Breast epithelium (tissue), 4 donors: ENCODE measurements at regions not wholly inside any gene's neighbourhood (a gene's known extent, or its start where the extent isn't known, plus 50 kb on each side); places are given as distances from the start of the nearest gene placed in this dataset.

ENCODE experiments used
- DNase-seq, 2 donors: peaks; one replicate each; pipeline ENCODE4 v3.0.0-alpha.2; 2019; ENCODE audit warnings: low spot score in 2 of 2
- H3K27ac ChIP-seq, 2 donors: fragments of 200-600 bp; sonication (generic) in 1 of 2; one replicate each; pipeline ENCODE4 v1.5.1; 2016 to 2019; ENCODE audit warnings: mild to moderate bottlenecking in 1 of 2
- H3K27me3 ChIP-seq, 2 donors: fragments of 200-600 bp; sonication (generic) in 1 of 2; one replicate each; pipeline versions ENCODE4 v1.5.1 to v1.6.0; 2017 to 2019; ENCODE audit warnings: control low read depth in 1 of 2, mild to moderate bottlenecking in 1 of 2
- H3K36me3 ChIP-seq: fragments of 200-600 bp; one replicate; pipeline ENCODE4 v1.5.1; 2019
- H3K4me1 ChIP-seq, 2 donors: fragments of 200-600 bp; sonication (generic); one replicate each; pipeline ENCODE4 v1.5.1; 2016 to 2019; ENCODE audit warnings: control low read depth in 1 of 2
- H3K4me3 ChIP-seq, 3 donors: fragments of 200-600 bp; sonication (generic); 1 replicate in 2 of 3; 2 replicates in 1 of 3; pipeline ENCODE4 v1.5.1; 2016 to 2019; ENCODE audit warnings: mild to moderate bottlenecking in 3 of 3, moderate library complexity in 2 of 3
- H3K9me3 ChIP-seq, 2 donors: fragments of 200-600 bp; sonication (generic) in 1 of 2; one replicate each; pipeline ENCODE4 v1.5.1; 2016 to 2019; ENCODE audit warnings: control low read depth in 1 of 2
- POLR2A ChIP-seq: fragments of 450-650 bp; IDR thresholded peaks from one replicate; pipeline ENCODE4 v1.6.1; 2016; ENCODE audit warnings: antibody characterized with exemption, mild to moderate bottlenecking, moderate library complexity
- POLR2AphosphoS5 ChIP-seq, 3 donors: sonication (generic); formaldehyde crosslinking; IDR thresholded peaks; one replicate each; pipeline ENCODE4 v1.6.1; 2017; ENCODE audit warnings: antibody characterized with exemption in 3 of 3
- intact Hi-C: fragments of 100-400 bp; cut with DNase I; formaldehyde crosslinking; loops from one replicate; pipeline ENCODE4 v1.15.1; 2023; ENCODE audit warnings: low total_unique reads
- TF ChIP-seq, protein P1 (sequence below), 3 donors: fragments of 450-650 bp; IDR thresholded peaks; one replicate each; pipeline ENCODE4 v1.5.1; 2016 to 2017; ENCODE audit warnings: antibody characterized with exemption in 3 of 3, mild to moderate bottlenecking in 3 of 3, moderate library complexity in 3 of 3

DNA sequence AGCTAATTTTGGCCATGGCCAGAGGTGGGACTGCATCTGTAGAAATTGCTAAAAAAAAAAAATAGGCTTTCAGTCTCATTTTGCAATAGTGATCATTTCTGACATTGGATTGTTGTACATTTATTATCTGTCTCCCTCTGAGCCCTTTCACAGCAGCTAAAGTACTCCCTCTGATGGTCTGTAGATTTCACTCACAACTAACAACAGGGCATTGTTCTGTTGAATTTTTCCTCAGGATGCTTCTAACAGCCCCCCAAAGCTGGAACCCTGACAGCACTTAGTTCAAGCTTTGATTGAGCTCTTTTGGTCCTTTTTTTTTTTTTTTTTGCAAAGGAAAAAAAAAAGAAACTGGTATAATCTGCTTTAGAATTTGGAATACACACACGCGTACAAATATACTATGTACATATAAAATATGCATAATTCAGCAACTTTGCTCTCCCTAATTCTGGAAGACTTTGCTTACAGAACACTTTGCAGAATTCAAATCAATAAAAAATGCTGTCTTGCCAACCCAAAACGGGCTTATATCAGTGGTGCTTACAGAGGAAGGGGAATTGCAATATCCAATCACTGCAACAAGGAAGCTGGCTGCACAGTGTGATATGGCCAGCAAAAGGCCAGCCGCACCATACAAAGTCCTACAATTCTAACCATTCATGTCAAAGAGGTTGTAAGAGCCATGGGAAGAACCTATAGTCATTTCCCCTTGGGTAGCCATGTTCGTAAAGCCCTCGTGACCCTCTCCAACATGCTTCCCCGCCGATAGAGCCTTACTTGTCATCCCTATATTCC is 406.4 kb downstream of the SMARCA1 start:
- Histone ChIP-seq H3K27ac (no peak overlapping the region), H3K27me3 (no peaks in the 10 kb centered on the region), H3K4me3 (no peak overlapping the region), H3K9me3 (no peaks in the 10 kb centered on the region), H3K36me3 (no peaks in the 10 kb centered on the region), H3K4me1 (no peaks in the 10 kb centered on the region)
- TF ChIP-seq, protein P1, sequence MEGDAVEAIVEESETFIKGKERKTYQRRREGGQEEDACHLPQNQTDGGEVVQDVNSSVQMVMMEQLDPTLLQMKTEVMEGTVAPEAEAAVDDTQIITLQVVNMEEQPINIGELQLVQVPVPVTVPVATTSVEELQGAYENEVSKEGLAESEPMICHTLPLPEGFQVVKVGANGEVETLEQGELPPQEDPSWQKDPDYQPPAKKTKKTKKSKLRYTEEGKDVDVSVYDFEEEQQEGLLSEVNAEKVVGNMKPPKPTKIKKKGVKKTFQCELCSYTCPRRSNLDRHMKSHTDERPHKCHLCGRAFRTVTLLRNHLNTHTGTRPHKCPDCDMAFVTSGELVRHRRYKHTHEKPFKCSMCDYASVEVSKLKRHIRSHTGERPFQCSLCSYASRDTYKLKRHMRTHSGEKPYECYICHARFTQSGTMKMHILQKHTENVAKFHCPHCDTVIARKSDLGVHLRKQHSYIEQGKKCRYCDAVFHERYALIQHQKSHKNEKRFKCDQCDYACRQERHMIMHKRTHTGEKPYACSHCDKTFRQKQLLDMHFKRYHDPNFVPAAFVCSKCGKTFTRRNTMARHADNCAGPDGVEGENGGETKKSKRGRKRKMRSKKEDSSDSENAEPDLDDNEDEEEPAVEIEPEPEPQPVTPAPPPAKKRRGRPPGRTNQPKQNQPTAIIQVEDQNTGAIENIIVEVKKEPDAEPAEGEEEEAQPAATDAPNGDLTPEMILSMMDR (IDR thresholded peaks at IDR 0.05), result no peak
- no peak for TF ChIP-seq POLR2AphosphoS5 (IDR thresholded peaks at IDR 0.05)
- no peak for TF ChIP-seq POLR2A
- DNase-seq, result no peak
- intact Hi-C loops, result no loop called here

DNA sequence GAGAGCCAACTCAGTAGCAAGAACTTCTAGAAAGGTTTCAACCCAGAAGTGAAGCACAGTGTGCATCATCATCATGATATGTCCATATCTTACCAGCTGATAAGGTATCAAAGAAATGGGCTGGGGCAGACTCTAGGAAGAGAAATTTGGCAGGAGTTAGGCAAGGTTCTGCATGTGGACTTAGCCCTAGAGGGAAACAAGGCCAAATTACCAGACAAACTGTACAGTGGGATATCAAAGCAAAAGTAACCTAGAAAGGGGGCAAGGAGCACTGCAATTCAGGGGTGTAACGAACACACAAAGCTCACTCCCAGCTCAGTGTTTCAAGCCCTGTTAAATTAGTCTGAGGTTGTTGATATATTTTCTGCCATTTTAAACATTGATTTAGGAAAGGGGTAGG is 407.4 kb downstream of the SMARCA1 start:
- intact Hi-C loops, result no loop called here
- TF ChIP-seq POLR2AphosphoS5 (IDR thresholded peaks at IDR 0.05), result no peak
- TF ChIP-seq, protein P1 (IDR thresholded peaks at IDR 0.05), result no peak
- no peak for TF ChIP-seq POLR2A
- Histone ChIP-seq H3K4me3 (no peak overlapping the region), H3K4me1 (no peaks in the 10 kb centered on the region), H3K27me3 (no peaks in the 10 kb centered on the region), H3K9me3 (no peaks in the 10 kb centered on the region), H3K36me3 (no peaks in the 10 kb centered on the region), H3K27ac (no peak overlapping the region)
- DNase-seq, result no peak

DNA sequence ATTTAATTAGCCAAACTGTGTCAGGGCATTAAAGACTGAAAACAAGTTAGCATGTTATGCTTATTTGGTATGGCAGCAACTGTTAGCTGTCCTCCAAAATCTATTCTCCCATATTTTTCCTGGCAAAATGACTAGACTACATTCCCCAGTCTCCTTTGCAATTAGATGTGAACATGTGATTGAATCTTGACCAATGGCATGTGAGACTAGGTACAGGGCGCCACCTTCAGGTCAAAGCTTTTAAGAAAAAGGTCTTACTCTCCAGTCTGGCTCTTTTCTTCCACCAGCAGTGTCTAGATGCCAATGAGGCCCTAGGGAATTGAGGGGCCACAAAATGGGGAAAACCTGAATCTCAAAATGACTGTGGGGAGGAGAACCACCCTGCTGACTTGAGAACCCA is 408.2 kb downstream of the SMARCA1 start:
- Histone ChIP-seq H3K27ac (no peak overlapping the region), H3K36me3 (no peaks in the 10 kb centered on the region), H3K4me1 (no peaks in the 10 kb centered on the region), H3K9me3 (no peaks in the 10 kb centered on the region), H3K27me3 (no peaks in the 10 kb centered on the region), H3K4me3 (no peak overlapping the region)
- intact Hi-C loops, result no loop called here
- DNase-seq, result no peak
- TF ChIP-seq POLR2AphosphoS5 (IDR thresholded peaks at IDR 0.05) (no peak), POLR2A (no peak)
- TF ChIP-seq, protein P1 (IDR thresholded peaks at IDR 0.05), result no peak

DNA sequence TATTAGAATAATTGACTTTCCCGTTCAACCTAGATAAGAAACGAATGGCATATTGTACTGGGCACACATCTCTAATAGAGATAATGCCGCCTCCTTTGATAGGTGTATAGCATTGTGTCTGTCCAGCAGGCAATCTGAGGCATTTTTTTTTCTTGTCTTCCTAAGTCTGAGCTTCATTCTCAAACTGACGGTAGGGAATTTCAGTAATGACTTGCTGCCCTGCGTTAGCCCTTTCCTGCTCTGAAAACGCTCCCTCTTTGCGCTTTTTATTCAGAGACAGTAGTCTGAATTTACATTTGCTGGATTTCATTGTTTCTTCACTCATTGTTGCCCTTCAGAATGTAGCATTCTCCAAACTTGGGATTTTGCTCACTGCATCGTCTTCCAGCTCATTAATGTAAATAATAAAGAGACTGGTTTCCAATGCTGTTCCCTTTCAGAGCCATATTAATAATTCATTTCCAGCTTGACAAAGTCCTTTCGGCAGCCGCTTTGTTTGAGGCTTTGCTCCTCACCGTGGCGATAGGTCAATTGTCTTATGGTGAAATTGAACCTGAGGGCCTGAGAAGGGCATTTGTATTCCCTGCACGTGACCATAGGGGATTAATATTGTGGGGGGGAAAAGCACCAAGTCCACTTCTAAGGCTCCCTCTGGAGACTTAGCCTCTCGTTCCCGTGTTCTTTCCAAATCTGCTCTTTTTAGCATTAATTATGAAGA is 412.1 kb downstream of the SMARCA1 start:
- Histone ChIP-seq H3K4me3 (no peak overlapping the region), H3K36me3 (no peaks in the 10 kb centered on the region), H3K27ac (no peak overlapping the region), H3K4me1 (no peaks in the 10 kb centered on the region), H3K9me3 (no peaks in the 10 kb centered on the region), H3K27me3 (no peaks in the 10 kb centered on the region)
- no peak for DNase-seq
- intact Hi-C loops, result no loop called here
- TF ChIP-seq, protein P1 (IDR thresholded peaks at IDR 0.05), result no peak
- no peak for TF ChIP-seq POLR2A
- no peak for TF ChIP-seq POLR2AphosphoS5 (IDR thresholded peaks at IDR 0.05)

DNA sequence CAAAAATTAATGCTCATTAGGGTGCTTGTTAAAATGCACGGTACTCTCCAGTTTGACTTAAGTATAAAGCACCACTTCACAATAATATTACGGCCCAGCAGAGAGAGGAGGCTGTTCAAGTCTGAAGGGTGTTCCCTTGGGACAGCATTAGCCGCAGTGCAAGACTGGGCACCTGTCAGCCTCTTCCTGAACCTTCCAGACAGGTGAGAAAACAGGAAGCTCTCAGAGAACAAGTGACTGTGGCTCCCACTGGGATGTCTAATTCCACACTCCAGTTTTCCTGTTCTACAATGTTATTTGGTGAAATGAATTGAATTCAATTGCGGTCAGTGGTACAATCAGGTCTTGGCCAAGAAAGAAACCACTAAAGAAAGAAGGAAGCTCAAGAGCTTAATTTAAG is 414.4 kb downstream of the SMARCA1 start:
- no peak for DNase-seq
- TF ChIP-seq POLR2AphosphoS5 (IDR thresholded peaks at IDR 0.05) (no peak), POLR2A (no peak)
- TF ChIP-seq, protein P1 (IDR thresholded peaks at IDR 0.05), result no peak

More for the DNA sequence above, 414.4 kb downstream of the SMARCA1 start:
- Histone ChIP-seq H3K4me3 (no peak overlapping the region), H3K4me1 (no peaks in the 10 kb centered on the region), H3K9me3 (no peaks in the 10 kb centered on the region), H3K36me3 (no peaks in the 10 kb centered on the region), H3K27ac (no peak overlapping the region), H3K27me3 (no peaks in the 10 kb centered on the region)
- intact Hi-C loops, result no loop called here
